HCT116 (cell line): ENCODE measurements at regions not wholly inside any gene's neighbourhood (a gene's known extent, or its start where the extent isn't known, plus 50 kb on each side); places are given as distances from the start of the nearest gene placed in this dataset.

Experiments used
- CEBPB ChIP-seq: IDR thresholded peaks from 2 replicates; pipeline ENCODE4 v1.6.1; 2012; ENCODE audit warnings: low read depth
- CTCF ChIP-seq, 3 experiments: fragments of 200-600 bp in 1 of 3; sonication (generic) in 1 of 3; IDR thresholded peaks in 2 of 3; conservative IDR thresholded peaks in 1 of 3; 2 replicates each; pipeline ENCODE4 v1.5.1; 2012 to 2017; ENCODE audit warnings: low read depth in 2 of 3, low read length in 2 of 3, antibody characterized with exemption in 1 of 3, borderline replicate concordance in 1 of 3, control low read depth in 1 of 3, mild to moderate bottlenecking in 1 of 3, mixed read lengths in 1 of 3, mixed run types in 1 of 3, moderate library complexity in 1 of 3; ENCODE audit not compliant: insufficient read depth in 1 of 3
- EZH2 ChIP-seq: fragments of 200-600 bp; sonication (generic); IDR thresholded peaks from 2 replicates; pipeline ENCODE4 v1.6.1; 2017; ENCODE audit warnings: antibody characterized with exemption, mixed run types
- POLR2A ChIP-seq: IDR thresholded peaks from 2 replicates; pipeline ENCODE4 v1.7.0; 2011; ENCODE audit warnings: borderline replicate concordance; ENCODE audit not compliant: insufficient read depth, insufficient read length; ENCODE audit errors: extremely low read depth
- POLR2AphosphoS5 ChIP-seq: IDR thresholded peaks from 2 replicates; pipeline ENCODE4 v1.6.1; 2011; ENCODE audit warnings: mild to moderate bottlenecking, low read depth, low read length, moderate library complexity
- SRF ChIP-seq: IDR thresholded peaks from 2 replicates; pipeline ENCODE4 v1.6.1; 2012; ENCODE audit warnings: low read depth
- TCF7L2 ChIP-seq: IDR thresholded peaks from 2 replicates; pipeline ENCODE4 v1.7.0; 2011; ENCODE audit warnings: borderline replicate concordance, inconsistent platforms; ENCODE audit not compliant: insufficient read depth, insufficient read length; ENCODE audit errors: extremely low read depth

GRCh38 chr5:164610374-164610773 is 1105.0 kb downstream of the MAT2B start:
- TF ChIP-seq POLR2A (no peak), TCF7L2 (no peak), POLR2AphosphoS5 (no peak), CTCF (IDR thresholded peaks at IDR 0.05 in 2 of 3, conservative IDR thresholded peaks at IDR 0.05 in 1 of 3; ENCODE audit: borderline replicate concordance in 1 of 3, insufficient read depth in 1 of 3, low read depth in 2 of 3, low read length in 2 of 3) (no peak), SRF (no peak), EZH2 (no peak), CEBPB (no peak)
